Loucy (cell line): ENCODE measurements at regions not wholly inside any gene's neighbourhood (a gene's known extent, or its start where the extent isn't known, plus 50 kb on each side); places are given as distances from the start of the nearest gene placed in this dataset.

ENCODE experiments used
- CTCF ChIP-seq: fragments of 200-600 bp; sonication (generic); conservative IDR thresholded peaks from 2 replicates; pipeline ENCODE4 v1.5.1; 2014; ENCODE audit warnings: mild to moderate bottlenecking, antibody characterized with exemption, low read length
- EZH2phosphoT487 ChIP-seq: fragments of 200-600 bp; IDR thresholded peaks from 2 replicates; pipeline ENCODE4 v1.6.1; 2018; ENCODE audit warnings: antibody characterized with exemption, mild to moderate bottlenecking, moderate library complexity, borderline replicate concordance

GRCh38 chr5:50580506-50580905 is 85.9 kb upstream of the PARP8 start:
- no peak for TF ChIP-seq CTCF
- no peak for TF ChIP-seq EZH2phosphoT487
